Mucosa of rectum (tissue), 2 donors: ENCODE measurements at regions not wholly inside any gene's neighbourhood (a gene's known extent, or its start where the extent isn't known, plus 50 kb on each side); places are given as distances from the start of the nearest gene placed in this dataset.

Experiments used
- H3K27ac ChIP-seq, 2 donors: one replicate each; pipeline ENCODE4 v1.7.0; 2013; ENCODE audit warnings: inconsistent platforms in 2 of 2, low read depth in 2 of 2, low read length in 2 of 2
- H3K27me3 ChIP-seq, 2 donors: one replicate each; pipeline ENCODE4 v1.7.0; 2013; ENCODE audit warnings: low read length in 2 of 2; ENCODE audit not compliant: control insufficient read depth in 2 of 2, insufficient read depth in 2 of 2
- H3K36me3 ChIP-seq, 2 donors: one replicate each; pipeline ENCODE4 v1.7.0; 2013; ENCODE audit warnings: low read length in 2 of 2; ENCODE audit not compliant: control insufficient read depth in 2 of 2, insufficient read depth in 2 of 2
- H3K4me1 ChIP-seq, 2 donors: one replicate each; pipeline ENCODE4 v1.7.0; 2013; ENCODE audit warnings: low read length in 2 of 2, mild to moderate bottlenecking in 1 of 2; ENCODE audit not compliant: control insufficient read depth in 2 of 2, insufficient read depth in 2 of 2
- H3K4me3 ChIP-seq, 2 donors: one replicate each; pipeline ENCODE4 v1.7.0; 2013; ENCODE audit warnings: low read length in 2 of 2
- H3K9ac ChIP-seq, 2 donors: one replicate each; pipeline ENCODE4 v1.7.0; 2013; ENCODE audit warnings: low read length in 2 of 2, low read depth in 1 of 2, mild to moderate bottlenecking in 1 of 2
- H3K9me3 ChIP-seq, 2 donors: one replicate each; pipeline ENCODE4 v1.7.0; 2013; ENCODE audit warnings: low read length in 2 of 2; ENCODE audit not compliant: control insufficient read depth in 2 of 2
- donor health status: healthy.
- donor health status: Normal muscosa, but diverticular disease.

GRCh38 chr11:90774727-90775566 lies 552.1 kb upstream of the CHORDC1 start:
- no peak overlapping the region for H3K4me3 ChIP-seq
- H3K36me3 ChIP-seq = no peaks in the 10 kb centered on the region
- H3K9ac ChIP-seq = no peak overlapping the region
- no peaks in the 10 kb centered on the region for H3K4me1 ChIP-seq
- peaks cover 0 to 4% of the 10 kb centered on the region in 2 donors for H3K9me3 ChIP-seq
- H3K27me3 ChIP-seq = no peaks in the 10 kb centered on the region
- H3K27ac ChIP-seq = no peak overlapping the region

GRCh38 chr11:90770007-90770406 lies 547.2 kb upstream of the CHORDC1 start:
- H3K9ac ChIP-seq = no peak overlapping the region
- no peaks in the 10 kb centered on the region for H3K4me1 ChIP-seq
- H3K4me3 ChIP-seq = no peak overlapping the region
- no peaks in the 10 kb centered on the region for H3K27me3 ChIP-seq
- peaks cover 0 to 2% of the 10 kb centered on the region in 2 donors for H3K9me3 ChIP-seq
- no peak overlapping the region for H3K27ac ChIP-seq
- no peaks in the 10 kb centered on the region for H3K36me3 ChIP-seq

- Histone ChIP-seq H3K27me3 (no peaks in the 10 kb centered on the region), H3K36me3 (no peaks in the 10 kb centered on the region), H3K9ac (no peak overlapping the region), H3K9me3 (no peaks in the 10 kb centered on the region), H3K27ac (no peak overlapping the region), H3K4me3 (no peak overlapping the region), H3K4me1 (no peaks in the 10 kb centered on the region)
Measured at GRCh38 chr11:90766121-90766520, 543.3 kb upstream of the CHORDC1 start.

- no peaks in the 10 kb centered on the region for H3K4me1 ChIP-seq
- H3K36me3 ChIP-seq = no peaks in the 10 kb centered on the region
- no peaks in the 10 kb centered on the region for H3K9me3 ChIP-seq
- no peak overlapping the region for H3K9ac ChIP-seq
- H3K4me3 ChIP-seq = no peak overlapping the region
- H3K27ac ChIP-seq = no peak overlapping the region
- H3K27me3 ChIP-seq = no peaks in the 10 kb centered on the region
Measured at GRCh38 chr11:90764691-90765090, 541.8 kb upstream of the CHORDC1 start.

GRCh38 chr11:90757849-90758494 lies 535.1 kb upstream of the CHORDC1 start:
- Histone ChIP-seq H3K4me1 (no peaks in the 10 kb centered on the region), H3K9me3 (peaks cover 4 to 6% of the 10 kb centered on the region in 2 donors), H3K4me3 (no peak overlapping the region), H3K27ac (no peak overlapping the region), H3K36me3 (no peaks in the 10 kb centered on the region), H3K27me3 (no peaks in the 10 kb centered on the region), H3K9ac (no peak overlapping the region)

- Histone ChIP-seq H3K4me3 (no peak overlapping the region), H3K9ac (no peak overlapping the region), H3K36me3 (no peaks in the 10 kb centered on the region), H3K27ac (no peak overlapping the region), H3K27me3 (no peaks in the 10 kb centered on the region), H3K9me3 (peaks cover 4 to 6% of the 10 kb centered on the region in 2 donors), H3K4me1 (no peaks in the 10 kb centered on the region)
Measured at GRCh38 chr11:90756617-90757016, 533.8 kb upstream of the CHORDC1 start.

- no peak overlapping the region for H3K4me3 ChIP-seq
Measured at GRCh38 chr11:90753546-90753945, 530.7 kb upstream of the CHORDC1 start.

GRCh38 chr11:90747057-90747456 lies 524.2 kb upstream of the CHORDC1 start:
- no peaks in the 10 kb centered on the region for H3K36me3 ChIP-seq
- H3K27ac ChIP-seq = no peak overlapping the region
- H3K4me1 ChIP-seq = no peaks in the 10 kb centered on the region
- H3K27me3 ChIP-seq = no peaks in the 10 kb centered on the region
- no peak overlapping the region for H3K4me3 ChIP-seq
- H3K9me3 ChIP-seq = no peaks in the 10 kb centered on the region
- no peak overlapping the region for H3K9ac ChIP-seq

More at GRCh38 chr11:90753546-90753945, 530.7 kb upstream of the CHORDC1 start:
- Histone ChIP-seq H3K36me3 (no peaks in the 10 kb centered on the region), H3K9me3 (peaks cover 4 to 6% of the 10 kb centered on the region in 2 donors), H3K27me3 (no peaks in the 10 kb centered on the region), H3K27ac (no peak overlapping the region), H3K4me1 (no peaks in the 10 kb centered on the region), H3K9ac (no peak overlapping the region)

- Histone ChIP-seq H3K36me3 (no peaks in the 10 kb centered on the region), H3K9me3 (peaks cover 0 to 5% of the 10 kb centered on the region in 2 donors), H3K9ac (no peak overlapping the region), H3K4me3 (no peak overlapping the region), H3K27ac (no peak overlapping the region), H3K4me1 (no peaks in the 10 kb centered on the region), H3K27me3 (no peaks in the 10 kb centered on the region)
Measured at GRCh38 chr11:90744169-90744568, 521.3 kb upstream of the CHORDC1 start.

GRCh38 chr11:90738799-90739198 lies 516.0 kb upstream of the CHORDC1 start:
- H3K27me3 ChIP-seq = no peaks in the 10 kb centered on the region
- H3K9me3 ChIP-seq = peaks cover 0 to 5% of the 10 kb centered on the region in 2 donors
- no peak overlapping the region for H3K4me3 ChIP-seq
- H3K36me3 ChIP-seq = no peaks in the 10 kb centered on the region
- no peak overlapping the region for H3K27ac ChIP-seq
- H3K9ac ChIP-seq = no peak overlapping the region
- no peaks in the 10 kb centered on the region for H3K4me1 ChIP-seq
